Epithelial cell of esophagus (primary cell): ENCODE measurements at regions not wholly inside any gene's neighbourhood (a gene's known extent, or its start where the extent isn't known, plus 50 kb on each side); places are given as distances from the start of the nearest gene placed in this dataset.

ENCODE experiments used
- DNase-seq: peaks from one replicate; pipeline ENCODE4 v3.0.0; 2010; ENCODE audit warnings: low read depth
- H3K4me3 ChIP-seq: 2 replicates; pipeline ENCODE4 v1.5.1; 2011; ENCODE audit warnings: mild to moderate bottlenecking, low read length, control low read depth
- CTCF ChIP-seq: IDR thresholded peaks from 2 replicates; pipeline ENCODE4 v1.5.1; 2011; ENCODE audit warnings: low read depth, mild to moderate bottlenecking, low read length, control low read depth, inconsistent platforms; ENCODE audit not compliant: insufficient read depth; ENCODE audit errors: missing control alignments

- H3K4me3 ChIP-seq: no peak overlapping the region
- TF ChIP-seq CTCF: no peak
- DNase-seq: peak; percentile 18
These were observed 75.0 kb upstream of the HECTD2 start for GRCh38 chr10:91335147-91335546.

- no peak overlapping the region for H3K4me3 ChIP-seq
These were observed 70.4 kb upstream of the HECTD2 start for GRCh38 chr10:91339729-91340128.

GRCh38 chr10:91340613-91341362 lies 69.4 kb upstream of the HECTD2 start:
- TF ChIP-seq CTCF: no peak
- H3K4me3 ChIP-seq: no peak overlapping the region
- DNase-seq: peak; percentile 98

More at GRCh38 chr10:91339729-91340128, 70.4 kb upstream of the HECTD2 start:
- no peak for TF ChIP-seq CTCF
- no peak for DNase-seq

GRCh38 chr10:91341686-91342085 lies 68.5 kb upstream of the HECTD2 start:
- DNase-seq: no peak
- TF ChIP-seq CTCF: no peak
- H3K4me3 ChIP-seq: no peak overlapping the region

- DNase-seq: no peak
- no peak for TF ChIP-seq CTCF
- no peak overlapping the region for H3K4me3 ChIP-seq
These were observed 67.1 kb upstream of the HECTD2 start for GRCh38 chr10:91343010-91343409.

GRCh38 chr10:91344117-91344856 lies 65.9 kb upstream of the HECTD2 start:
- DNase-seq: peak; percentile 92
- H3K4me3 ChIP-seq: no peak overlapping the region
- TF ChIP-seq CTCF: no peak

GRCh38 chr10:91345716-91346115 lies 64.4 kb upstream of the HECTD2 start:
- TF ChIP-seq CTCF: no peak
- no peak overlapping the region for H3K4me3 ChIP-seq
- peak; percentile 18 for DNase-seq
